HG03432 (cell line): ENCODE measurements at regions not wholly inside any gene's neighbourhood (a gene's known extent, or its start where the extent isn't known, plus 50 kb on each side); places are given as distances from the start of the nearest gene placed in this dataset.
"Not testable (repeated sequence)": the region's sequence is repeated elsewhere in the genome, so short reads cannot be mapped to it uniquely, and the experiment has no call there.

Experiments used
- ATAC-seq: cut with Tn5 transposase; IDR thresholded peaks from one replicate; pipeline ENCODE4 v1.9.1; 2021; ENCODE audit warnings: mild to moderate bottlenecking, moderate library complexity; ENCODE audit not compliant: unreplicated experiment

- no peak for ATAC-seq
Observed at GRCh38 chr2:204407204-204408014, 137.9 kb upstream of the PARD3B start.

- not testable (repeated sequence) for ATAC-seq
Observed at GRCh38 chr2:204412782-204413181, 132.5 kb upstream of the PARD3B start.

- no peak for ATAC-seq
Observed at GRCh38 chr2:204415406-204416181, 129.7 kb upstream of the PARD3B start.

GRCh38 chr2:204416236-204416635, 129.0 kb upstream of the PARD3B start:
- ATAC-seq = no peak

DNA sequence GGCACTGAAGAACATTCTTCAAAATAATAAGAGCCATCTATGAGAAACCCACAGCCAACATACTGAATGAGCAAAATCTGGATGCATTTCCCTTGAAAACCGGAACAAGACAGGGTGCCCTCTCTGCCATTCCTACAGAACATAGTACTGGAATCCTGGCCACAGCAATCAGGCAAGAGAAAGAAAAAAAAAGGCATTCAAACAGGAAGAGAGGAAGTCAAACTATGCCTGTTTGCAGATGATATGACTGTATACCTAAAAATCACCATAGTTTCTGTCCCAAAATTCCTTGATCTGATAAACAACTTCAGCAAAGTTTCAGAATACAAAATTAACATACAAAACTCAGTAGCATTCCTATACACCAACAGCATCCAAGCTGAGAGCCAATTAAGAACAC, 119.5 kb upstream of the PARD3B start:
- ATAC-seq = no peak

GRCh38 chr2:204428675-204429074, 116.6 kb upstream of the PARD3B start:
- ATAC-seq = no peak

GRCh38 chr2:204431529-204431928, 113.7 kb upstream of the PARD3B start:
- ATAC-seq = no peak

GRCh38 chr2:204432196-204432595, 113.1 kb upstream of the PARD3B start:
- ATAC-seq = no peak

DNA sequence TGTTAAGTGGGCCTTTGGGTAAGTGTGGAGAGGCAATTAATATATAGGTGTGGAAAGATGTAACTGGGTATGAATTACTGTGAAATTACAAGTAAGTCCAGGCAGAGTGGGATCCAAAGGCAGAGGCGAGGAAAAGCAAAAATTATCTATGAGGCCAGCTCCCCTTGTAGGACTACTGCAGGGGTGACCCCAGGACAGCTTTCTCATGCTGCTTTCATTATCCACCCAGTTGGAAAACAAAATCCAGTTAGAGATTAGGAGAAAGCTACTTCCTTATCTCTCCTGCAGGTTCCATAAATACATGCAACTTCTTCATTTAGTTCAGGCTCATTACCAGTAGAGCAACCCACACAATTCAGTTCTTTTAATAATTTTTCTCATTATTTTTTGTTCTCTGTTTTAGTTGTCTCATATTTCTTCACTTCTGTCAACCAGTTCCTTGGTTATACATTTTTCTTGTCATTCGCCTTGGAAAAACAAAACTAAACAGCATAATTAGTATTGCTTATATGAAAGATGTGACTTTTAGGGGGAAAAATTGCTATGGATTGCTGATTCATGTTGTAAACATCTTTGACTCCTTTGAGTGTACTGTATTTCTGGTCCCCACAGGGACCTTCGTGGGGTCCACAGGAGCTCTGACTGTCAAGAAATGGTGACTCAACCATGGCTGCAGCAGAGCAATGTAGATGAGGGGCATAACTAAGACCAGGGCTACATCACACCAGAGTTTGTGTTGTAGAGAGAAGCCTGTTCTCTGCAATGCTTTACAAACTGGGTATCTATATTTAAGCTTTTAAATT, 110.4 kb upstream of the PARD3B start:
- no peak for ATAC-seq

GRCh38 chr2:204436230-204436629, 109.0 kb upstream of the PARD3B start:
- ATAC-seq = no peak

DNA sequence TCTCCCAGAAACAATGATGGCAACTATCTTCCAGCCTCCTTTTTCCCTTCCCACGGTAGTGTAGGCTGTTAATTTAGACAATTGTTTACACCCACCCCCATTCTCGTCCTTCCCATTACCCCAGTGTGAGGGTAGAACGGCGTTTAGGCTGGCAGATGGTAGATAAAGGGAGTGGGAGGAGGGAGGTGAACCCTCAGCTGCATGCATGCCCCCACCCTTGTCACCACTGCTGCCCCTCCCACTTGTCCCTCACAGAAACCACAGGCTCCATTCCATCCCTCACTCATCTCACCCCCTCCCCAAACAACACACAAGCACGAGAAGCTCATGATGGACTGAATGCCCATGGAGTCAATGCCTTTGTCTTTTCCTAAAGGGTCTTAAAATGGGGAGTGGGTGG, 107.9 kb upstream of the PARD3B start:
- ATAC-seq = no peak

DNA sequence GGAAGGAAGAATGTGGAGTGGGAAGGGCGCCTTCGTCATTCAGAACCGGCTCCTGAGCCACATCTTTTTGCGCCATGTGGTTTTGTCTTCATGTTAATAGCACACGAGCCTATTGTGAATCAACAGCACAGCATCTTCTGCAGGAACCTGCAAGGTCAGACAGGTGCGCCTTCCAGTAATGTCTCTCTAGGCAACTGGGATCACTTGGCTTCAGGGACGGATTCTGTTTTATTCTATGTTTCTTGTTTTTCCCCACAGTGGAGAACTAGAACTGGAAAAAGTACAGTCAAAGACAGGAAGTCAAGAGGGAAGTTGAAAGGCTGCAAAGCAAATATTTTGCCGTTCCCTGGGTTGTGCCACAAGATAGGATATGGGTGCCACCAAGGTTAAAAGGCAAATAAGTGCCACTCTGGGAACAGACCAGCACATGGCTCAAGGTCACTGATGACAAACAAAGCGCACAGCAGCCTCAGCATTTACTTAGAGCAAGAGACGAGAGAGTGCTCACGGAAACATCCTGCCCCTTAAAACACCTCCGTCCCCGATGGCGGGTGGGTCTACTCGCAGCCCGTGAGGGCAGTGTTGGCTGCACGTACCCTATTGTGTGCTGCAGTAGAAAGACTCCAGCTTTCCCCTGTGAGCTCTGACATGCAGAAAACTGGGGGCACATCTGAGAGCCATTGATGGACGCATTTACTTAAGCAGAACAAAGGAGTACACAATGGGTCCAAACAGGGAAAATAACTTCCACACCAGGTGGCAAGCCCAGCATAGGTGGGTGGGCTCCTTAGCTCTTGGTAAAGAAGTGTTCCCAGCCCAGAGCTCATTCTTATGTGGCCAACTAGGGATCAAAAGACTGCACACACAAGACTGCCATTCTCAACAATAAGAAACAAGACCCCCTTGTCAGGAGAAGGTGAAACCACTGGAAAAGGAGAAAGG, 107.2 kb upstream of the PARD3B start:
- no peak for ATAC-seq

DNA sequence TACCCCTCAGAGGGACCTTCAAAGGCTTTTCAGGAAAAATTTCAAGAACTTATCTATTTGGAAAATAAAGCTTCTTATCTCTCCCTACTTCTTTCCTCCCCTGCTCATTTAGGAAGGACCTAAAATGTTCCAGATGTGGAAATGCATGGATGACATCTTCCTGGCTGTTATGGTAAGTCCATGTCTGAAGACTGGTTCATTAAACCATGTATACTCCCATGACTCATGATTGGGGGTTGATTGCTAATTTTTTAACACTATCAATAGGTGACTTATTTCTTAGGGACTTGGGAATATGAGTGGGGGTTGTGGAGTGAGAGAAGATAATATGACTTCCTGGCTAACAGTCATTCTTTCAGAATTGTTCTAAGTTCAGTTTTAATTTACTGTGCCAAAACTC, 104.0 kb upstream of the PARD3B start:
- ATAC-seq = no peak

- ATAC-seq = no peak
Observed at GRCh38 chr2:204445149-204445548, 100.1 kb upstream of the PARD3B start.

DNA sequence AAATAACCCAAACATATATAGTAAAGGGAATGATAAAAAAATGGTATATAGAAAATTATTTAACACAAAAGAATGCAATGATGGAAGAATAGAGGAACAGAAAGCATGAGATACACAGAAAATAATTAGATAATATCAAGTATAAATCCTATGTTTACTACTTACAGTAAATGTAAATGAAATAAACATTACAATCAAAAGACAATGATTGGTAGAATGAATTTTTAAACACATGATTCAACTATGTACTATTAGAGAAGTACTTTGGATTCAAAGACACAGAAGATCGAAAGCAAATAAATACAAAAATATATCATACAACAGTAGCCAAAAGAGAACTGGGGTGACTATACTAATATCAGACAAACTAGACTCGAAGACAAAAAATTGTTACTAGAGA, 97.6 kb upstream of the PARD3B start:
- ATAC-seq = no peak

DNA sequence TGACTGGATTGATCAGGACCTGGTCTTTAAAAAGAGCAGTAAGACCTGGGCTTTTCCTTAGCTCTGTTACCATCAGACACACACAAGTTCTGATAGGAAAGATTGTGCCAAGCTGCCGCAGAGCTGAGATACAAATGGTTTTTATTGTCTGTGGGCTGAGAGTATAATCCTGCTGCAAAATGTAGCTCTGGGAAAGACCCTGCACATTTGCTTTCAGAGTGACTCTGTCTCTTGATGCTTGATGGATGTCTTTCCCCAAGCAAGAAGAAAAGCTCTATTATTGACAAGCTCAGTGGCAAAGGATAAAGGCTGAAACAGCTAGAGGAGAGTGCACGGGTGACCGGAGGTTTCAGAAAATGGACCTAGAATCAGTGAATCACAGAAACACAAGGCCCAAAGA, 95.3 kb upstream of the PARD3B start:
- ATAC-seq = no peak

DNA sequence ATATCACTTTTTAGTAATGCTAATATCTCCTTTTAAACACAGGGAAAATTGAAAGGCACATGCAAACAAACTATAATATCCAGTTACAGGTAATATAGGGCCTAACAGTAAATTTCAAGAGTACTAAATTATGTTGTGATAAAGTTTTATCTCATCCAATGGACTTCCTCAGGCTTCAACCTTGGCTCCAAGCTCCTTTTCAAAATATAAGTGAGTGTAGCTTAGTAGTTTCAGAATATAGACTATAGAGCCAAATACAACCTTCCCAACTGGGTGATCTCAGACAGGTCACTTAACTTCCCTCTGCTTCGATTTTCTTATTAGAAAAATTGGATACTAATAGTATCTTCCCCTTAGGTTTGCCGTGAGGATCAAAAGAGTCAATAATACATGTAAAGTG, 93.5 kb upstream of the PARD3B start:
- ATAC-seq = no peak

GRCh38 chr2:204452464-204453023, 92.7 kb upstream of the PARD3B start:
- no peak for ATAC-seq

DNA sequence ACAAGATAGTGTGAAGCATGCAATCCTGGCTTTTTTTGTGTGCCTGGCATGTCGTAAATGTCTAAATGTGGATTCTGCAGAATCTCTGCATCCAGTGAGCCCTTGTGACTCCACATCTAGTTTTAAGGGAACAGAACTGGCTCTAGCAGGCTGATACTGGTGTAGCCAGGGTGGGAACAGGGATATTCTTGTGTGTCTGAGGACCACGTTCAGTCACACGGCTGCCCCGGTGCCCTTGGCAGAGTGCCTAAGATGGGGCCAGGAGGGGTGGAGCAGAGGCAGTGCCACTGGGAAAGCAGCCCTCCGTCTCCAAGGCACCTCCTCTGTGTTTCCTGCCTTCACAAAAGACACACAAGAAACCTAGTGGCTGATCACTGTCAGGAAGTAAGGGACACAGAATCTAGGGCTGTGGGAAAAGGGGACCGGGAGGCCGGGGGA, 91.5 kb upstream of the PARD3B start:
- no peak for ATAC-seq
